ENCODE measurements at regions not wholly inside any gene's neighbourhood (a gene's known extent, or its start where the extent isn't known, plus 50 kb on each side); places are given as distances from the start of the nearest gene placed in this dataset.

GRCh38 chr14:66137081-66137480 lies 349.1 kb upstream of the CCDC196 start:
- no peak for TF ChIP-seq CTCF (conservative IDR thresholded peaks at IDR 0.05)
- TF ChIP-seq ZFX (IDR thresholded peaks at IDR 0.05): no peak
